Tibial artery (tissue), 4 donors: ENCODE measurements at regions not wholly inside any gene's neighbourhood (a gene's known extent, or its start where the extent isn't known, plus 50 kb on each side); places are given as distances from the start of the nearest gene placed in this dataset.

Experiments used
- DNase-seq, 2 donors: peaks; one replicate each; pipeline ENCODE4 v3.0.0-alpha.2; 2019
- H3K27ac ChIP-seq, 2 donors: fragments of 200-600 bp; sonication (generic) in 1 of 2; 1 replicate in 1 of 2; 2 replicates in 1 of 2; pipeline ENCODE4 v1.5.1; 2018 to 2019; ENCODE audit warnings: mild to moderate bottlenecking in 1 of 2
- H3K27me3 ChIP-seq, 2 donors: fragments of 200-600 bp; sonication (generic) in 1 of 2; one replicate each; pipeline versions ENCODE4 v1.5.1 to v1.6.0; 2016 to 2019
- H3K36me3 ChIP-seq, 3 donors: fragments of 200-600 bp; sonication (generic) in 2 of 3; one replicate each; pipeline ENCODE4 v1.5.1; 2016 to 2019; ENCODE audit warnings: mild to moderate bottlenecking in 2 of 3
- H3K4me1 ChIP-seq, 4 donors: fragments of 200-600 bp; sonication (generic) in 2 of 4; 1 replicate in 3 of 4; 2 replicates in 1 of 4; pipeline ENCODE4 v1.5.1; 2016 to 2019
- H3K4me3 ChIP-seq, 2 donors: fragments of 200-600 bp; sonication (generic) in 1 of 2; 1 replicate in 1 of 2; 2 replicates in 1 of 2; pipeline ENCODE4 v1.5.1; 2018 to 2019; ENCODE audit warnings: mild to moderate bottlenecking in 2 of 2
- H3K9me3 ChIP-seq, 3 donors: fragments of 200-600 bp; sonication (generic) in 1 of 3; one replicate each; pipeline ENCODE4 v1.5.1; 2016 to 2019
- intact Hi-C: fragments of 100-400 bp; cut with DNase I; formaldehyde crosslinking; loops from one replicate; pipeline ENCODE4 v1.15.0; 2023; ENCODE audit warnings: low total_unique reads
- TF ChIP-seq, protein P1 (sequence below), 2 experiments: fragments of 200-600 bp in 1 of 2; fragments of 450-650 bp in 1 of 2; IDR thresholded peaks; one replicate each; pipeline ENCODE4 v1.5.1; 2017 to 2019; ENCODE audit warnings: antibody characterized with exemption in 2 of 2, mild to moderate bottlenecking in 1 of 2, moderate library complexity in 1 of 2

DNA sequence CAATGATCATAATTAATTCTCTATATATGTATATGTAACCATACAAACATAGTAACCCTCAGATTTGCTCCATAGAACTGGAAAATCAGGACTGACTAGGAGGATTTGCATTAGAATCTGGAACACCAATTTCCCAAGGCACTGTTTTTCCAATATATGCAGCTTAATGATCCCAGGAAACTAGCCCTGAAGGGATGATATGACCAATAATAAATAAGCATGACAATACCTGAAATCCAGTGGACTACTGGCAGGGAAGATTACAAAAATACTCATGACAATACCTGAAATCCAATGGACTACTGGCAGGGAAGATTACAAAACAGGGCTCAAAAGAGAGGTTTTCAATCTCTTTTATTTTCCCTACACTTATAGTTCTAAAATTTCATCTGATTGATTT is 98.4 kb downstream of the PCDH7 start:
- Histone ChIP-seq H3K27ac (no peak overlapping the region), H3K4me1 (peaks cover 0 to 41% (median 4%) of the 10 kb centered on the region in 4 donors), H3K36me3 (no peaks in the 10 kb centered on the region), H3K9me3 (no peaks in the 10 kb centered on the region), H3K4me3 (no peak overlapping the region), H3K27me3 (no peaks in the 10 kb centered on the region)
- no peak for DNase-seq
- intact Hi-C loops = no loop called here
- TF ChIP-seq, protein P1, sequence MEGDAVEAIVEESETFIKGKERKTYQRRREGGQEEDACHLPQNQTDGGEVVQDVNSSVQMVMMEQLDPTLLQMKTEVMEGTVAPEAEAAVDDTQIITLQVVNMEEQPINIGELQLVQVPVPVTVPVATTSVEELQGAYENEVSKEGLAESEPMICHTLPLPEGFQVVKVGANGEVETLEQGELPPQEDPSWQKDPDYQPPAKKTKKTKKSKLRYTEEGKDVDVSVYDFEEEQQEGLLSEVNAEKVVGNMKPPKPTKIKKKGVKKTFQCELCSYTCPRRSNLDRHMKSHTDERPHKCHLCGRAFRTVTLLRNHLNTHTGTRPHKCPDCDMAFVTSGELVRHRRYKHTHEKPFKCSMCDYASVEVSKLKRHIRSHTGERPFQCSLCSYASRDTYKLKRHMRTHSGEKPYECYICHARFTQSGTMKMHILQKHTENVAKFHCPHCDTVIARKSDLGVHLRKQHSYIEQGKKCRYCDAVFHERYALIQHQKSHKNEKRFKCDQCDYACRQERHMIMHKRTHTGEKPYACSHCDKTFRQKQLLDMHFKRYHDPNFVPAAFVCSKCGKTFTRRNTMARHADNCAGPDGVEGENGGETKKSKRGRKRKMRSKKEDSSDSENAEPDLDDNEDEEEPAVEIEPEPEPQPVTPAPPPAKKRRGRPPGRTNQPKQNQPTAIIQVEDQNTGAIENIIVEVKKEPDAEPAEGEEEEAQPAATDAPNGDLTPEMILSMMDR (IDR thresholded peaks at IDR 0.05) = no peak

DNA sequence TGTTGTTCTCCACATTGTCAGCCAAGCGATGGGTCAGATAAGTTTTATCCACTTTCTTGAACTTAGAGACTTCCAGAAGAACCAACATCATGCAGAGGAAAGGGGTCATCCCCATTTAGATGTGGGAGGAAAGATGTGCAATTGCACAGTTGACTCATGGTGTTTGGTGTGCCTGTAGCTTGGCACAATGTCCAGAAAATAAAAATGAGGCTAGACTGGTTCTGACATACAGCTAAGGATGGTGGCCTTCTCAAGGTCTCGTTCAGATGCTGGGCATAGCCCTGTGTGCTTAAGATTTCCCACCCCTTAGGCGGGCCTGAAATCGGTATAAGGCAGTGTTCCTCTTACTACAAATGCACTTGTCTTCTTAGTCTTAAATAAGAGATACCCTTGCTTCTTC is 101.1 kb downstream of the PCDH7 start:
- Histone ChIP-seq H3K4me3 (no peak overlapping the region), H3K27me3 (no peaks in the 10 kb centered on the region), H3K9me3 (no peaks in the 10 kb centered on the region), H3K4me1 (peaks cover 0 to 47% (median 9%) of the 10 kb centered on the region in 4 donors), H3K27ac (no peak overlapping the region), H3K36me3 (no peaks in the 10 kb centered on the region)
- intact Hi-C loops = no loop called here
- TF ChIP-seq, protein P1 (IDR thresholded peaks at IDR 0.05) = no peak
- DNase-seq = no peak

DNA sequence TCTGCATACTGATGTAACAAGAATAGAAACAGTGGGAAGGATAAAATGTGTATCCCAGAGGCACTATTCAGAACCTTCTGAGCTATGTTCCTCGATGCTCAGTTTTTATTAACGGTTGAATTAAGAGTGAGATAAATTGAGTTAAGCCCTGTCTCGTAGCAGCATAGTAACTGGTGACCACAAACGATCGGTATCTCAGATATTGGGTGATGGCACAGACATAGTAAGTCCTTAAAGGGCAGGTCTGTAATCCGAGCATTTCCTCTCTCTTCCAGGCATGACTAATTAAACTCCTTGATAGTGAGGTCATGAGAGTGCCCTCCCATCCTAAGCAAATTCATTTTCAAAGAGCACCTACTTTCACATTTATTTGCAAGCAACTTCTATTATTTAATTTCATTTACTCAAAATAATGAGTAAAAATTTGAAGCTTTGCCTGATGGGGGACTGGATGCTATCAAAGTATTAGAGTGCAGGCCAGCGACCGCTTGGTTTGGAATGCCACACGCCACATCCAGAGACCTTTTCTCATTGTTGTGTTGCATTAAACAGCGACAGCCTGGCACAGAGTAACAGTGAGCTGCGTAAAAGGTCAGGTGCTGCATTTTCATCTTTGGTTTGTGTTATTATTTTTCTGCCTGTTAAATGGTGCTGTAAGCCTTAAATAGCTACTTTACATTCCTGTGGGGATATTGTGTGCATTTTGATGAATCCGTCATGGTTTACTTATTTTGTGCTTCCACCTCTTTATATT is 101.9 kb downstream of the PCDH7 start:
- TF ChIP-seq, protein P1 (IDR thresholded peaks at IDR 0.05) = no peak
- H3K4me3 ChIP-seq = no peak overlapping the region
- peaks cover 0 to 55% (median 9%) of the 10 kb centered on the region in 4 donors for H3K4me1 ChIP-seq
- H3K27me3 ChIP-seq = no peaks in the 10 kb centered on the region
- no peaks in the 10 kb centered on the region for H3K9me3 ChIP-seq
- no peak for DNase-seq
- no peaks in the 10 kb centered on the region for H3K36me3 ChIP-seq
- intact Hi-C loops = no loop called here
- no peak overlapping the region for H3K27ac ChIP-seq

DNA sequence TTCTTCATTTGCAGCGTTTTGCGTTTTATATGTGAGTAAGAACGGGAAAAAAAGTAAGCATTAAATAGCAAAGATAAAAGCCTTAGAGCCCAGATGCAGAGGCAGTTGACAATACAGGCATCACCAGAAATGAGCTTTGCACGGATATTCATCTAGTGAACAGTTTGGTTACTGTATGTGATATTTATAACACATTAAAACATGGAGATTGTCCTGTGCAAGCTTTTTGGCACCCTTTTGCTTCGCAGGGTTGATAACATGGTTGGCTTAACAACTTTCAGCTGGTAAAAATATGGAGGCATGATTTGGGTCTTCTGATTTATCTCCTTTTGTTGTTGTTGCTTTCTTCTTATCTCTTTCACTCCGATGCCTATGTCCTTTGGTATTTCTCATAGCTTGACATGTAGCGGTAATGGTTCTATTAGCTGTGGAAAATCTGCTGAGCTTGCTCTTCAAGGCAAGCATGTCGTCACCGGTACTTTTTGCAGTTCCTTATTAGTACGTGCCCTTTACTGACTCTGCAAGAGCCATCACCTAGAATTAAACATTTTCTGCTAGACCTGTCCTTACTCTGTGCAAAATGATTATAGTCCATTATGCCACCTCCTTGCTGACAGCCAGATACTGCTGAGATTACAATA is 102.9 kb downstream of the PCDH7 start:
- intact Hi-C loops = no loop called here
- no peaks in the 10 kb centered on the region for H3K27me3 ChIP-seq
- no peak overlapping the region for H3K4me3 ChIP-seq

DNA sequence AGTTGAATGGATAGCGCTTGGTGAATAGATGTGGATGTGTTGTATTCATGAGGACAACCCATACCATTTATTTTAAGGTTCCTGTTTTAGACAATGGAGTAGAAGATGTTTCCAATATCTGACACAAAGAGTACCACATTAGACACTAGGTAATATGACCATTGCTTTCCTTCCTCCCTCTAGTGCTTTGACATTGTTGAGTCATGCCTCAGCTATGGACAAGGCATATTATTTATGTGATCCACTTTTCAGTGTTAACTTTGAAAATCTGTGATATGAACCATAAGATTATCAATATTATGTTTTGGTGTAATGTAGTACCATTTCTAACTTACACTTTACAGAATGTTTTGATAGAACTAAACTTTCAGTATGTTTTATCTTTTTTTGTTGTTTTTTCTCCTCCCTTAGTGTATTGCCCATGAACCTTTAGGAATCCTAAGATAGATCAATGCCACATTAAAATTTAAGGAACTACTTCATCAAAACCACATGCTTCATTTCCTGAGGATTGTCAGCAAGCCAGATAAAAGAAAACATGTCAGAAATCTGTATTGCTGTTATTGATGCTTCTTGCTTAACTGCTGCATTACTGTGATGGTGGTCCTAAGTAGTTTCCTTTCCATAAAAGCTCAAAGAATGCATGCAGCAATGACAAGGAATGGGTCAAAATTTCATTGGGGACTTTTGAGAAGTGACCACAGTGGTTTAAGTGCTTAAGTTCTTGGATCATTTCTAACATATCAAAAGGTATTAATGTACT is 105.0 kb downstream of the PCDH7 start:
- H3K27ac ChIP-seq = no peak overlapping the region
- intact Hi-C loops = no loop called here
- H3K36me3 ChIP-seq = no peaks in the 10 kb centered on the region
- H3K9me3 ChIP-seq = no peaks in the 10 kb centered on the region
- no peak overlapping the region for H3K4me3 ChIP-seq
- no peaks in the 10 kb centered on the region for H3K27me3 ChIP-seq
- TF ChIP-seq, protein P1 (IDR thresholded peaks at IDR 0.05) = no peak
- peaks cover 0 to 63% (median 7%) of the 10 kb centered on the region in 4 donors for H3K4me1 ChIP-seq
- no peak for DNase-seq

More for the DNA sequence above, 102.9 kb downstream of the PCDH7 start:
- Histone ChIP-seq H3K4me1 (peaks cover 0 to 58% (median 7%) of the 10 kb centered on the region in 4 donors), H3K9me3 (no peaks in the 10 kb centered on the region), H3K27ac (no peak overlapping the region), H3K36me3 (no peaks in the 10 kb centered on the region)
- TF ChIP-seq, protein P1 (IDR thresholded peaks at IDR 0.05) = no peak
- DNase-seq = no peak
